OCI-LY1 (cell line): ENCODE measurements at regions not wholly inside any gene's neighbourhood (a gene's known extent, or its start where the extent isn't known, plus 50 kb on each side); places are given as distances from the start of the nearest gene placed in this dataset.

Experiments
- H2AFZ ChIP-seq: fragments of 200-600 bp; sonication (generic), shearing (Covaris generic); 2 replicates; pipeline ENCODE4 v1.6.0; 2014; ENCODE audit warnings: antibody characterized with exemption, mild to moderate bottlenecking, low read length
- H3F3A ChIP-seq: fragments of 200-600 bp; sonication (generic), shearing (Covaris generic); 2 replicates; pipeline ENCODE4 v1.6.0; 2014; ENCODE audit warnings: mild to moderate bottlenecking, antibody characterized with exemption, low read length, moderate library complexity; ENCODE audit not compliant: insufficient read depth
- H3K27ac ChIP-seq: fragments of 200-600 bp; sonication (generic); 2 replicates; pipeline ENCODE4 v1.5.1; 2014; ENCODE audit warnings: low read length, mixed run types, mild to moderate bottlenecking, low read depth; ENCODE audit not compliant: poor library complexity, severe bottlenecking
- H3K27me3 ChIP-seq: fragments of 200-600 bp; sonication (generic); 2 replicates; pipeline ENCODE4 v1.6.0; 2014; ENCODE audit warnings: antibody characterized with exemption, mild to moderate bottlenecking, low read length, moderate library complexity; ENCODE audit not compliant: insufficient read depth
- H3K36me3 ChIP-seq: fragments of 200-600 bp; sonication (generic); 2 replicates; pipeline ENCODE4 v1.6.1; 2014; ENCODE audit warnings: mild to moderate bottlenecking, antibody characterized with exemption, low read length, moderate library complexity, mixed read lengths; ENCODE audit not compliant: insufficient read depth
- H3K4me1 ChIP-seq: fragments of 200-600 bp; sonication (generic); 2 replicates; pipeline ENCODE4 v1.5.1; 2014; ENCODE audit warnings: mild to moderate bottlenecking, low read length, moderate library complexity; ENCODE audit not compliant: insufficient read depth, severe bottlenecking
- H3K4me2 ChIP-seq: fragments of 200-600 bp; sonication (generic), shearing (Covaris generic); 2 replicates; pipeline ENCODE4 v1.6.1; 2014; ENCODE audit warnings: low read length
- H3K4me3 ChIP-seq: fragments of 200-600 bp; sonication (generic); 2 replicates; pipeline ENCODE4 v1.5.1; 2014; ENCODE audit warnings: low read length, low read depth, mild to moderate bottlenecking, mixed read lengths; ENCODE audit not compliant: poor library complexity, severe bottlenecking
- H3K79me2 ChIP-seq: fragments of 200-600 bp; shearing (Covaris generic); 2 replicates; pipeline ENCODE4 v1.6.1; 2016; ENCODE audit warnings: mixed run types, low read length, mixed read lengths; ENCODE audit not compliant: insufficient read depth
- H3K9ac ChIP-seq: fragments of 200-600 bp; sonication (generic), shearing (Covaris generic); 2 replicates; pipeline ENCODE4 v1.6.1; 2014; ENCODE audit warnings: mild to moderate bottlenecking, low read length, mixed read lengths
- H3K9me2 ChIP-seq: fragments of 200-600 bp; sonication (generic), shearing (Covaris generic); 2 replicates; pipeline ENCODE4 v1.6.1; 2014; ENCODE audit warnings: low read depth, mild to moderate bottlenecking, low read length, mixed read lengths
- H3K9me3 ChIP-seq: fragments of 200-600 bp; shearing (Covaris generic); 2 replicates; pipeline ENCODE4 v1.6.1; 2014; ENCODE audit warnings: low read length, mixed read lengths
- H4K20me1 ChIP-seq: fragments of 200-600 bp; sonication (generic), shearing (Covaris generic); 2 replicates; pipeline ENCODE4 v1.6.0; 2016; ENCODE audit warnings: mild to moderate bottlenecking, low read length; ENCODE audit not compliant: insufficient read depth
- EZH2 ChIP-seq: fragments of 200-600 bp; sonication (generic), shearing (Covaris generic); IDR thresholded peaks from 2 replicates; pipeline ENCODE4 v1.8.0; 2017; ENCODE audit warnings: borderline replicate concordance, mixed run types, mild to moderate bottlenecking, antibody characterized with exemption, low read length, moderate library complexity, mixed read lengths
- TF ChIP-seq, protein P1 (sequence below): fragments of 200-600 bp; sonication (generic), shearing (Covaris generic); IDR thresholded peaks from 2 replicates; pipeline ENCODE4 v1.5.1; 2017; ENCODE audit warnings: mild to moderate bottlenecking, antibody characterized with exemption, low read length, moderate library complexity, mixed read lengths

- H2AFZ ChIP-seq, result no peak overlapping the region
- no peak overlapping the region for H3K4me3 ChIP-seq
- no peaks in the 10 kb centered on the region for H3F3A ChIP-seq
- no peak overlapping the region for H3K9ac ChIP-seq
- no peaks in the 10 kb centered on the region for H3K79me2 ChIP-seq
- H3K27me3 ChIP-seq, result no peaks in the 10 kb centered on the region
- no peak for TF ChIP-seq EZH2
- TF ChIP-seq, protein P1, sequence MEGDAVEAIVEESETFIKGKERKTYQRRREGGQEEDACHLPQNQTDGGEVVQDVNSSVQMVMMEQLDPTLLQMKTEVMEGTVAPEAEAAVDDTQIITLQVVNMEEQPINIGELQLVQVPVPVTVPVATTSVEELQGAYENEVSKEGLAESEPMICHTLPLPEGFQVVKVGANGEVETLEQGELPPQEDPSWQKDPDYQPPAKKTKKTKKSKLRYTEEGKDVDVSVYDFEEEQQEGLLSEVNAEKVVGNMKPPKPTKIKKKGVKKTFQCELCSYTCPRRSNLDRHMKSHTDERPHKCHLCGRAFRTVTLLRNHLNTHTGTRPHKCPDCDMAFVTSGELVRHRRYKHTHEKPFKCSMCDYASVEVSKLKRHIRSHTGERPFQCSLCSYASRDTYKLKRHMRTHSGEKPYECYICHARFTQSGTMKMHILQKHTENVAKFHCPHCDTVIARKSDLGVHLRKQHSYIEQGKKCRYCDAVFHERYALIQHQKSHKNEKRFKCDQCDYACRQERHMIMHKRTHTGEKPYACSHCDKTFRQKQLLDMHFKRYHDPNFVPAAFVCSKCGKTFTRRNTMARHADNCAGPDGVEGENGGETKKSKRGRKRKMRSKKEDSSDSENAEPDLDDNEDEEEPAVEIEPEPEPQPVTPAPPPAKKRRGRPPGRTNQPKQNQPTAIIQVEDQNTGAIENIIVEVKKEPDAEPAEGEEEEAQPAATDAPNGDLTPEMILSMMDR, result no peak
- no peaks in the 10 kb centered on the region for H3K9me2 ChIP-seq
- 0 out of 2 replicates have a peak, but pooled peaks cover 3% of the 10 kb centered on the region for H3K9me3 ChIP-seq
- no peaks in the 10 kb centered on the region for H3K4me1 ChIP-seq
- no peak overlapping the region for H3K4me2 ChIP-seq
- H3K27ac ChIP-seq, result no peak overlapping the region
- no peaks in the 10 kb centered on the region for H3K36me3 ChIP-seq
- H4K20me1 ChIP-seq, result no peaks in the 10 kb centered on the region
Observed at GRCh38 chr4:141538001-141538400, 98.4 kb upstream of the IL15 start.

GRCh38 chr4:141540643-141541042 is 95.7 kb upstream of the IL15 start:
- Histone ChIP-seq H3K27ac (no peak overlapping the region), H3K4me3 (no peak overlapping the region), H3K4me1 (no peaks in the 10 kb centered on the region), H4K20me1 (no peaks in the 10 kb centered on the region), H3K9ac (no peak overlapping the region), H3K9me3 (0 out of 2 replicates have a peak, but pooled peaks cover 3% of the 10 kb centered on the region), H3K9me2 (no peaks in the 10 kb centered on the region), H3F3A (no peaks in the 10 kb centered on the region), H3K36me3 (no peaks in the 10 kb centered on the region), H3K4me2 (no peak overlapping the region), H3K27me3 (no peaks in the 10 kb centered on the region), H3K79me2 (no peaks in the 10 kb centered on the region), H2AFZ (no peak overlapping the region)
- TF ChIP-seq EZH2, result no peak
- TF ChIP-seq, protein P1, result no peak

- no peak overlapping the region for H3K4me2 ChIP-seq
- 0 out of 2 replicates have a peak, but pooled peaks cover 3% of the 10 kb centered on the region for H3K9me3 ChIP-seq
- no peaks in the 10 kb centered on the region for H3K9me2 ChIP-seq
- no peaks in the 10 kb centered on the region for H3F3A ChIP-seq
- H3K27ac ChIP-seq, result no peak overlapping the region
- no peaks in the 10 kb centered on the region for H3K79me2 ChIP-seq
- H3K36me3 ChIP-seq, result no peaks in the 10 kb centered on the region
- no peak overlapping the region for H3K9ac ChIP-seq
- H2AFZ ChIP-seq, result no peak overlapping the region
- no peak for TF ChIP-seq EZH2
- TF ChIP-seq, protein P1, result no peak
- H4K20me1 ChIP-seq, result no peaks in the 10 kb centered on the region
- no peaks in the 10 kb centered on the region for H3K27me3 ChIP-seq
- no peak overlapping the region for H3K4me3 ChIP-seq
- no peaks in the 10 kb centered on the region for H3K4me1 ChIP-seq
Observed at GRCh38 chr4:141541851-141542250, 94.5 kb upstream of the IL15 start.
